CD8-positive, alpha-beta memory T cell (primary cell): ENCODE measurements at regions not wholly inside any gene's neighbourhood (a gene's known extent, or its start where the extent isn't known, plus 50 kb on each side); places are given as distances from the start of the nearest gene placed in this dataset.

Source experiments
- CTCF ChIA-PET: fragments of 350-600 bp; sonication (Branson Sonifier 250); formaldehyde crosslinking; loops from one replicate; lab custom pipeline; 2021; ENCODE audit warnings: antibody characterized with exemption; lab: Charles Lee
- POLR2A ChIA-PET: fragments of 350-600 bp; sonication (Branson Sonifier 250); formaldehyde crosslinking; loops from one replicate; lab custom pipeline; 2021; ENCODE audit warnings: antibody characterized with exemption; lab: Charles Lee
- DNase-seq, 5 donors: peaks; one replicate each; pipeline versions ENCODE4 v3.0.0 to v3.0.0-alpha.2; 2020 to 2022; ENCODE audit warnings: mixed read lengths in 1 of 5
- H3K27ac ChIP-seq: one replicate; pipeline ENCODE4 v1.7.0; 2013; ENCODE audit warnings: low read depth, mild to moderate bottlenecking, low read length, moderate library complexity
- H3K27me3 ChIP-seq: 2 replicates; pipeline ENCODE4 v1.7.0; 2013; ENCODE audit warnings: low read length, mild to moderate bottlenecking; ENCODE audit not compliant: insufficient read depth, poor library complexity, severe bottlenecking
- H3K36me3 ChIP-seq: 2 replicates; pipeline ENCODE4 v1.7.0; 2013; ENCODE audit warnings: mild to moderate bottlenecking, low read length, moderate library complexity; ENCODE audit not compliant: insufficient read depth
- H3K4me1 ChIP-seq: 2 replicates; pipeline ENCODE4 v1.7.0; 2013; ENCODE audit warnings: mild to moderate bottlenecking, low read length, moderate library complexity; ENCODE audit not compliant: insufficient read depth
- H3K4me3 ChIP-seq: 2 replicates; pipeline ENCODE4 v1.7.0; 2013; ENCODE audit warnings: mild to moderate bottlenecking, low read length
- H3K9me3 ChIP-seq: 2 replicates; pipeline ENCODE4 v1.7.0; 2013; ENCODE audit warnings: mild to moderate bottlenecking, low read length
- H3K27ac Mint-ChIP-seq, 8 donors: one replicate each; pipeline ENCODE4 v1.8.0; 2020 to 2021; ENCODE audit warnings: mixed read lengths in 8 of 8, mild to moderate bottlenecking in 6 of 8, inconsistent platforms in 3 of 8, moderate library complexity in 3 of 8
- H3K27me3 Mint-ChIP-seq, 2 donors: one replicate each; pipeline ENCODE4 v1.8.0; 2020 to 2021; ENCODE audit warnings: mixed read lengths in 2 of 2, mild to moderate bottlenecking in 1 of 2, moderate library complexity in 1 of 2
- H3K36me3 Mint-ChIP-seq, 3 donors: one replicate each; pipeline ENCODE4 v1.8.0; 2020 to 2021; ENCODE audit warnings: mixed read lengths in 3 of 3, inconsistent platforms in 1 of 3, mild to moderate bottlenecking in 1 of 3
- H3K4me1 Mint-ChIP-seq, 3 donors: one replicate each; pipeline ENCODE4 v1.8.0; 2020 to 2021; ENCODE audit warnings: mixed read lengths in 3 of 3, inconsistent platforms in 1 of 3, mild to moderate bottlenecking in 1 of 3
- H3K4me3 Mint-ChIP-seq, 7 donors: one replicate each; pipeline ENCODE4 v1.8.0; 2020 to 2021; ENCODE audit warnings: mixed read lengths in 7 of 7, mild to moderate bottlenecking in 6 of 7, moderate library complexity in 4 of 7, inconsistent platforms in 2 of 7
- H3K9me3 Mint-ChIP-seq, 5 donors: one replicate each; pipeline ENCODE4 v1.8.0; 2020 to 2022; ENCODE audit warnings: mixed read lengths in 5 of 5, mild to moderate bottlenecking in 3 of 5, moderate library complexity in 2 of 5, inconsistent platforms in 1 of 5

DNA sequence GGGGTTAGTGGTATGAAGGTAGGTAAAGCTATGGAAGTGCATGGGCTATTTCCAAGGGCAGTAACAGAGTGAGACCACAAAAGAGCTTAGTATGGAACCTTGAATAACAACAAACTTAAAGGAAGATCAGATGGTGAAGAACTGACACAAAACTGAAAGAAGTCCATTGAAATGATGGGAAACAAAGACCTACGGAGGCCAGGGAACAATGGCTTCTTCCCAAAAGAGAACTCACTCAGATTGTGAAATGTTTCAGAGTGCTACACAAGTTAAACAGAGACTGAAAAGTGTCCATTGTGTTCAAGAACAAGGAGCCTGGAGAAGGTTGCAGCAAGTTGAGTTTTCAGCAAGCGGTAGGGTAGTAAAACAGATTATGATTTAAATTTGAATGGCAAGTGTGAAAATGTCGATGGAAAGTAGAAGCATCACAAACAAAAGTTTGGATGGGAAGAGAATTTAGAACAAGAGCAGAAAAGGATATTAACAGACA lies 700.0 kb upstream of the NXPH2 start:
- Mint-ChIP-seq H3K36me3 (no peaks in the 10 kb centered on the region), H3K4me3 (no peak overlapping the region), H3K4me1 (no peaks in the 10 kb centered on the region), H3K27me3 (no peaks in the 10 kb centered on the region), H3K9me3 (peaks cover 8 to 43% (median 15%) of the 10 kb centered on the region in 5 donors), H3K27ac (no peak overlapping the region)
- ChIA-PET POLR2A (no interaction called here), CTCF (no interaction called here)
- DNase-seq, result no peak
- no peak overlapping the region for H3K4me3 ChIP-seq
- no peak overlapping the region for H3K27ac ChIP-seq
- no peaks in the 10 kb centered on the region for H3K9me3 ChIP-seq
- H3K4me1 ChIP-seq, result no peaks in the 10 kb centered on the region
- H3K27me3 ChIP-seq, result no peaks in the 10 kb centered on the region
- no peaks in the 10 kb centered on the region for H3K36me3 ChIP-seq

DNA sequence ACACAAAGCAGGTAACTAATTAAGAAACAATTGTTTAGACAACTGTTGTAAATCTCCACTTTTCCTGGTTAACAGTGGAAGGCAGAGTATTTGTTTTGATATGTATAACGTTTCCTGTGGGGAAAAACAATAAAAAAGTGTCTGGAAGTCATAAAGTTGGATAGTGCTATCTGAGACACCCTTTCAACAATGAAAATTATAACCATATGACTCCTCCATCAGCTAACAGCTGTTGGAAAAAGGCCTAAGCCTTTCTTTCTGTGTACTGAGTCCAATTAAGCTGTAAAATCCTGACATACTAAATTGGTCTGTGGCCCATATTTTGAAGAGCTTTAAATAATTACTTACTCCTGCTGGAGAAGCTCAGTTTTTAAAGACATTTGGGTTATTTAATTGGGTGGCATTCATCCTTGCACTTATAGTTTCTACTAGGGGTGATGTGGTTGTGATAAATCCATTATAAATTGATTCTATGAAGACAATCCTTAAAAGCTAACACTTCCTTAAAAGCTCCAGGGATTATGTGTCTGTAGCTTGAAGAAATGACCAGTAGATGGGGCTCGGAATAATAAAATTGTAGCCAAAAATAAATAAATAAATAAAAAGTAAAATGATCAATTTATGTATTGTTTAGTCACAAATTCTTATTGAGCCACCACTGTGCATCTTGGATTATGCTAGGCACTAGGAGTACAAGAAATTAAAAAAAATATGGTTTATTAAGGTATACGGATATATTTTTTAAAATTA lies 698.1 kb upstream of the NXPH2 start:
- H3K4me1 ChIP-seq, result no peaks in the 10 kb centered on the region
- CTCF ChIA-PET, result no interaction called here
- POLR2A ChIA-PET, result no interaction called here
- Mint-ChIP-seq H3K27ac (no peak overlapping the region), H3K36me3 (no peaks in the 10 kb centered on the region), H3K4me3 (no peak overlapping the region), H3K27me3 (no peaks in the 10 kb centered on the region), H3K9me3 (peaks cover 8 to 43% (median 12%) of the 10 kb centered on the region in 5 donors), H3K4me1 (no peaks in the 10 kb centered on the region)
- no peaks in the 10 kb centered on the region for H3K9me3 ChIP-seq
- no peaks in the 10 kb centered on the region for H3K27me3 ChIP-seq
- DNase-seq, result no peak
- no peak overlapping the region for H3K4me3 ChIP-seq
- no peaks in the 10 kb centered on the region for H3K36me3 ChIP-seq
- no peak overlapping the region for H3K27ac ChIP-seq

DNA sequence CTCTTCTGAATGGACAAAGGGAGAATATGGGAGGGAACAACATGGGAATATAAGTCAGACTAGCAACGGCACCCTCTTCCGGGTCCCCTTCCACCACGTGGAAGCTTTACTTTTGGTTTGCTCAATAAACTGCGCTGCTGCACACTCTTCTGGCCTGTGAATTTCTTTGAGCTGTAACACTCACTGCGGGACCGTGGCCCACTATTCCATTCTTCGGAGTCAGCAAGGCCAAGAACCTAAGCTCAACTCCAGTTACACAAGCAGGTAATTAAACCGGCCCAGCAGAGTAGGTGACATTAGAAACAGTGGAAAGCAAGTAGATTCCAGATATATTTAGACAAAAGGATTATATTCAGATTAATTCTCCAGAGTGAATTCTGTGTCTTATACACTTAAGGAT lies 697.4 kb upstream of the NXPH2 start:
- DNase-seq, result no peak
- Mint-ChIP-seq H3K9me3 (peaks cover 8 to 41% (median 12%) of the 10 kb centered on the region in 5 donors), H3K36me3 (no peaks in the 10 kb centered on the region), H3K27me3 (no peaks in the 10 kb centered on the region), H3K27ac (no peak overlapping the region), H3K4me1 (no peaks in the 10 kb centered on the region), H3K4me3 (no peak overlapping the region)
- no peaks in the 10 kb centered on the region for H3K9me3 ChIP-seq
- no peak overlapping the region for H3K4me3 ChIP-seq
- H3K4me1 ChIP-seq, result no peaks in the 10 kb centered on the region
- ChIA-PET CTCF (no interaction called here), POLR2A (no interaction called here)
- H3K36me3 ChIP-seq, result no peaks in the 10 kb centered on the region
- H3K27ac ChIP-seq, result no peak overlapping the region
- no peaks in the 10 kb centered on the region for H3K27me3 ChIP-seq

DNA sequence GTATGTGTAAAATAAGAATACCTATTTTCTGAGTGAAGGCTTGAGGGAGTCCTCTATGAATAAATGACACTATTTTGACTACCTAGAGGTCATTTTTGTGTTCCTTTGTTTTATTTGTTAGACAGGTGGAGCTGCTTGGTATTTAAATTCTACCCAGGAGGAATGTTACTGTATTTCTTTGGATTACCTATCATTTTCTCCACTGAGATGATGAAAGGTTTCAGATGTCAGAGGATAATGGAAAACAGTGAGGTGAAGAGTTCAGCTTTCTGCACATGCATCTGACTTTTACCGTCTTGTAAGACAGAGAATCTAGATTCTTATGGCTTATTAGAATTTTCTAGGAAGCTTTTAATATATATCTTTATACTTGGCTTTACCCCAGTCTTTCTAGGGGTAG lies 689.8 kb upstream of the NXPH2 start:
- Histone ChIP-seq H3K27me3 (no peaks in the 10 kb centered on the region), H3K4me1 (no peaks in the 10 kb centered on the region), H3K9me3 (no peaks in the 10 kb centered on the region), H3K27ac (no peak overlapping the region), H3K36me3 (no peaks in the 10 kb centered on the region), H3K4me3 (no peak overlapping the region)
- ChIA-PET CTCF (no interaction called here), POLR2A (no interaction called here)
- no peak for DNase-seq
- Mint-ChIP-seq H3K4me3 (no peak overlapping the region), H3K9me3 (peaks cover 3 to 39% (median 14%) of the 10 kb centered on the region in 5 donors), H3K4me1 (no peaks in the 10 kb centered on the region), H3K27ac (no peak overlapping the region), H3K27me3 (no peaks in the 10 kb centered on the region), H3K36me3 (no peaks in the 10 kb centered on the region)

DNA sequence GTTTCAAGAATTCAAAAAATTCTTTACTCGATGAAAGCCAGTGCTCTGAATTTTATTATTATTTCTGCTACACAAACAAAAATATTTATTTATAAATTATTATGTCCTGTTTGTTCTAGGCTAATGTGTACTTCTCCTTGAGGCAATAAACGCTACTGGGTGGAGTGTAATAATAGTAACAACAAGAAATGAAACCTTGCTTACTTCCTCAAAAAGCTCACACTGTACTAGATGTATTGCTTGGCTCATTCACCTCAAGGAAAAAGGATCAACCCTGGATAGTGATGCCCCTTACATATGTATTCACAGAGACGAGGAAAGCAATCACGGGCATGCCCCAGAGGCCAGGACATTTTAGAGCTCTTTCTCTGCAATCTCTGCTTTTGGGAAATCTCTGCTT lies 685.6 kb upstream of the NXPH2 start:
- Mint-ChIP-seq H3K36me3 (no peaks in the 10 kb centered on the region), H3K9me3 (peaks cover 0 to 35% (median 12%) of the 10 kb centered on the region in 5 donors), H3K27me3 (no peaks in the 10 kb centered on the region), H3K4me3 (no peak overlapping the region), H3K4me1 (no peaks in the 10 kb centered on the region), H3K27ac (no peak overlapping the region)
- DNase-seq, result no peak
- H3K36me3 ChIP-seq, result no peaks in the 10 kb centered on the region
- H3K9me3 ChIP-seq, result no peaks in the 10 kb centered on the region
- H3K4me3 ChIP-seq, result no peak overlapping the region
- H3K27ac ChIP-seq, result no peak overlapping the region
- H3K27me3 ChIP-seq, result no peaks in the 10 kb centered on the region
- POLR2A ChIA-PET, result no interaction called here
- no peaks in the 10 kb centered on the region for H3K4me1 ChIP-seq
- CTCF ChIA-PET, result no interaction called here

DNA sequence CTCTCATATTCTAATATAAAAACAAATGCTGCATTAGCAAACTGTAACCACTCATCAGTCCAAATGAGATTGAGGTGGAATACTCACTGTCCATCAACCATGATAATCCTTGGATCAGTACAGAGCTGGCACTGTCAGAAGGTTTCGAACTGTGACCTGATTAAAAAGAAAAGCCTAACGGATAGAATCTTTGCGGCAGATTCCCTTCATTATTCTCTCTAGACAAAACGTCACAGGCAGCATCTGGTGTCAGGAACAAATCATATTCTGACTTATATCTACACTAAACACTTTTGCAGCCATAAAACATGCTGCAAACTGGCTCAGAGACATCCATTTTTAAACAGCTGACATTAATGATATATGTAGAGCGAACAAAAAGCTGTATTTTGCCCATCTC lies 677.7 kb upstream of the NXPH2 start:
- Histone ChIP-seq H3K36me3 (no peaks in the 10 kb centered on the region), H3K4me3 (no peak overlapping the region), H3K27me3 (no peaks in the 10 kb centered on the region), H3K9me3 (no peaks in the 10 kb centered on the region), H3K4me1 (no peaks in the 10 kb centered on the region), H3K27ac (no peak overlapping the region)
- Mint-ChIP-seq H3K4me1 (no peaks in the 10 kb centered on the region), H3K9me3 (peaks cover 9 to 37% (median 17%) of the 10 kb centered on the region in 5 donors), H3K4me3 (no peak overlapping the region), H3K36me3 (no peaks in the 10 kb centered on the region), H3K27me3 (no peaks in the 10 kb centered on the region), H3K27ac (no peak overlapping the region)
- DNase-seq, result no peak
- CTCF ChIA-PET, result no interaction called here
- POLR2A ChIA-PET, result no interaction called here

DNA sequence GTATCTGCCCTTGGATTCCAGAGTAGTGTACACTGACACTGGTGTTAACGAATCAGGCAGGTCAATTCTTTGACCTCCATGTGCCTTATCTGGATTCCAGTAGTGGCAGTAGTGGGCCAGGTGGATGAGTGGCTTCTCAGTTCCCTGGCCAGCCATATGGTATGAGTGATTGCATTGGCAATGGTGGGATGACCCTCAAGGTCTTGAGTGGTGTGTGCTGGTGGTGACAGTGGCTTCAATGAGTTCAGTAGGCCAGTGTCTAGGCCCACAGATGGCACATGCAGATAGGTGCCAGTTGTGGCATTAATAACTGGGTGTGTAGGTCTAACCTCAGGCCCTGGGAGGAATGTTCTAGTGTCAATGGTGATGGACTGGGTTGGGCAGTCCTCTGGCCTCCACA lies 674.1 kb upstream of the NXPH2 start:
- H3K27ac Mint-ChIP-seq, result no peak overlapping the region
- no peaks in the 10 kb centered on the region for H3K9me3 ChIP-seq
- no peaks in the 10 kb centered on the region for H3K4me1 Mint-ChIP-seq
- H3K27me3 Mint-ChIP-seq, result no peaks in the 10 kb centered on the region
- no peak overlapping the region for H3K4me3 Mint-ChIP-seq
- H3K36me3 Mint-ChIP-seq, result no peaks in the 10 kb centered on the region
- no peaks in the 10 kb centered on the region for H3K36me3 ChIP-seq
- H3K4me1 ChIP-seq, result no peaks in the 10 kb centered on the region
- H3K4me3 ChIP-seq, result no peak overlapping the region
- POLR2A ChIA-PET, result no interaction called here
- DNase-seq, result no peak
- no peaks in the 10 kb centered on the region for H3K27me3 ChIP-seq
- CTCF ChIA-PET, result no interaction called here
- H3K27ac ChIP-seq, result no peak overlapping the region
- peaks cover 11 to 47% (median 19%) of the 10 kb centered on the region in 5 donors for H3K9me3 Mint-ChIP-seq

DNA sequence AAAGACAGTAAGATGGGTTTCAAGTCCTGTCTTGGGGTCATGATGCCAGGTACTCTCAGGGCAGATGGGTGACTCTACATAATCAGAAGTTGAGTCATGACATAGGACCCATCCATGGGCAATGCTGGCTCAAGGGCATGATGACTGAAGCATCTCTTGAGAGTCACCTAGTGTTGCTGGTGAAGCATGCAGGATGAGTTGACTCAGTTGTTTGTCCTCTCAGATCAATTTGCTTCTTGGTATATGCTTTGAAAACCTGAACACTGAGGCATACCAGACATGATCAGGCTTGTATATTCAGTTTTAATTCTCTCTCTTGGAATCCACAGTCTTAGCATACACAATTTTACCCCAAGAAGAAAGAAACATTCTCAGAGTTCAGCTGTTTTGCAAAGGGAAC lies 658.9 kb upstream of the NXPH2 start:
- Histone ChIP-seq H3K27me3 (no peaks in the 10 kb centered on the region), H3K4me3 (no peak overlapping the region), H3K36me3 (no peaks in the 10 kb centered on the region), H3K9me3 (no peaks in the 10 kb centered on the region), H3K4me1 (no peaks in the 10 kb centered on the region), H3K27ac (no peak overlapping the region)
- Mint-ChIP-seq H3K9me3 (peaks cover 0 to 38% (median 5%) of the 10 kb centered on the region in 5 donors), H3K27me3 (no peaks in the 10 kb centered on the region), H3K4me1 (no peaks in the 10 kb centered on the region), H3K27ac (no peak overlapping the region), H3K4me3 (no peak overlapping the region), H3K36me3 (no peaks in the 10 kb centered on the region)
- no peak for DNase-seq
- CTCF ChIA-PET, result no interaction called here
- POLR2A ChIA-PET, result no interaction called here
